ENCODE measurements at regions not wholly inside any gene's neighbourhood (a gene's known extent, or its start where the extent isn't known, plus 50 kb on each side); places are given as distances from the start of the nearest gene placed in this dataset.

DNA sequence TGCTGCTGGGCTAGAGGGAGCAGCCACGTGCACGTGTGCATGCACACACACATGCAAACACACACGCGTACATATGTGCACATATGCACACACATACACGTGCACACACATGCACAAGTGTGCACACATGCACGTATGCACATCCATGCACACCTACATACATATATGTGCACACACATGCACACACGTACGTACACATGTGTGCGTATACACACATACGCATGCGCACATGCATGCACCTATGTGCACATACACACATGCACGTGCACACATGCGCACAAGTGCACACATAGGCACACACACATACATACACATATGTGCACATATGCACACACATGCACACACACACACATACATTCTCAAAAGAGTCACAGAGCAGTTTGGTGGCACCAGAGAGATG is 85.9 kb upstream of the SLC25A33 start:
- H3K4me1 Mint-ChIP-seq (ENCODE audit: low read depth) = peaks cover 13% of the 10 kb centered on the region
- no peaks in the 10 kb centered on the region for H3K9me3 Mint-ChIP-seq
- H3K4me3 Mint-ChIP-seq = no peak overlapping the region

DNA sequence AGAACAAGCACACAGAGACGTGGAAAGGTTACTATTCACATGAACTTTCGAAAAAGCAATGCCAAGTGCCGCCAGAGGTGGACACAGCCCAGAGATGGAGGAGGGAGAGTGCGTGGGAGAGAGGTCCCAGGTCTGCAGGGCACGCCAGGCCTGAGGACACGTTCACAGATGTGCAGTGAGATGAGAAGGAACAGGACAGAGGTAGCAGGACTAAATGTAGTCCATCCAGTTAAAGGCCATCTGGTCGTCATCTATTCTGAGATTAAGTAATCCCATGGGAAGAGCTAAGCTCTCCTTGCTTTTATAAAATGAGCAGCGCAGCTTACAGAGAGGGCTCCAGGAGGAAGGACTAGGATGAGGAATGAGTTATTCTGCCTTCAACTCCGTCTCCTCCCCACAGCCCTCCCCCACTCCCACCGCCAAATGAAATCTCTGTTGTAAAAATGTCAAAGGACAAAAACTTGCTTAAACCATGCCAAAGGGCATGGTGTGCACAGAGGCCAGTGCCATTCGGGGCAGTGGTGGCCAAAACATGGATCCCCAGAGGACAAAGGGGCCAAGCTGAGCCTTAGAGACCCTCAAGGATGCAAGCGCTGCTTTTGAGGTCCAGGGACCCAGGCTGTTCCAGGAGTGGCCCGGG is 85.4 kb upstream of the SLC25A33 start:
- Mint-ChIP-seq H3K27ac (no peak overlapping the region), H3K4me3 (no peak overlapping the region), H3K27me3 (ENCODE audit: insufficient read depth) (peaks cover 14% of the 10 kb centered on the region), H3K9me3 (no peaks in the 10 kb centered on the region), H3K4me1 (ENCODE audit: low read depth) (peaks cover 8% of the 10 kb centered on the region), H3K36me3 (ENCODE audit: low read depth) (no peaks in the 10 kb centered on the region)
- DNase-seq = no peak
- TF ChIP-seq, protein P1, sequence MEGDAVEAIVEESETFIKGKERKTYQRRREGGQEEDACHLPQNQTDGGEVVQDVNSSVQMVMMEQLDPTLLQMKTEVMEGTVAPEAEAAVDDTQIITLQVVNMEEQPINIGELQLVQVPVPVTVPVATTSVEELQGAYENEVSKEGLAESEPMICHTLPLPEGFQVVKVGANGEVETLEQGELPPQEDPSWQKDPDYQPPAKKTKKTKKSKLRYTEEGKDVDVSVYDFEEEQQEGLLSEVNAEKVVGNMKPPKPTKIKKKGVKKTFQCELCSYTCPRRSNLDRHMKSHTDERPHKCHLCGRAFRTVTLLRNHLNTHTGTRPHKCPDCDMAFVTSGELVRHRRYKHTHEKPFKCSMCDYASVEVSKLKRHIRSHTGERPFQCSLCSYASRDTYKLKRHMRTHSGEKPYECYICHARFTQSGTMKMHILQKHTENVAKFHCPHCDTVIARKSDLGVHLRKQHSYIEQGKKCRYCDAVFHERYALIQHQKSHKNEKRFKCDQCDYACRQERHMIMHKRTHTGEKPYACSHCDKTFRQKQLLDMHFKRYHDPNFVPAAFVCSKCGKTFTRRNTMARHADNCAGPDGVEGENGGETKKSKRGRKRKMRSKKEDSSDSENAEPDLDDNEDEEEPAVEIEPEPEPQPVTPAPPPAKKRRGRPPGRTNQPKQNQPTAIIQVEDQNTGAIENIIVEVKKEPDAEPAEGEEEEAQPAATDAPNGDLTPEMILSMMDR (IDR thresholded peaks at IDR 0.05) = no peak

More for the DNA sequence above, 85.9 kb upstream of the SLC25A33 start:
- Mint-ChIP-seq H3K27me3 (ENCODE audit: insufficient read depth) (peaks cover 14% of the 10 kb centered on the region), H3K36me3 (ENCODE audit: low read depth) (no peaks in the 10 kb centered on the region), H3K27ac (no peak overlapping the region)
- TF ChIP-seq, protein P1 (IDR thresholded peaks at IDR 0.05) = no peak
- DNase-seq = no peak

DNA sequence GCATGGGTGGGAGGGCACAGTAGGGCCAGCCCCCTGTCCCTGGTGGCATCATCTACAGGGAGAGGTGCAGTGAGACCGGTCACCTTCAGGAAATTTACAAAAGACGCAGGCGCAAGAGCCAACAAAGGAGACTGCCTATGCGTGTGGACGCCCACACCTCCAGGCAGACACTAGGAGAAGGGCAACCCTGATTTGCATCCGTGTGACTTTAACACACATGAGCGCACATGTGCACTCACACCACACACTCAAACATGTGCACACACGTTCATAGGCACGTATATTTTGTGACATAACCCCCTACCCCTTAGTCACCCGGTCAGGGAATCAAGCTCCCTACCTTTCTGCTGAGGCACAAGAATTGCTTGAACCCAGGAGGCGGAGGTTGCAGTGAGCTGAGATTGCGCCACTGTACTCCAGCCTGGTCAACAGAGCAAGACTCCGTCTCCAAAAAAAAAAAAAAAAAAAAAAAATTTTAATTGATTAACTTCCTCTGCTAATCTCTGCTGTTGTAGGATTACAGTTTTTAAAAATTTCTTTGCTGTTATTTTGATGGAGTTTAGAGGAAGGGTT is 84.7 kb upstream of the SLC25A33 start:
- peaks cover 1% of the 10 kb centered on the region for H3K4me1 Mint-ChIP-seq (ENCODE audit: low read depth)
- TF ChIP-seq, protein P1 (IDR thresholded peaks at IDR 0.05) = no peak
- H3K27ac Mint-ChIP-seq = no peak overlapping the region
- H3K9me3 Mint-ChIP-seq = no peaks in the 10 kb centered on the region
- H3K36me3 Mint-ChIP-seq (ENCODE audit: low read depth) = no peaks in the 10 kb centered on the region
- no peak for DNase-seq
- no peak overlapping the region for H3K4me3 Mint-ChIP-seq
- peaks cover 11% of the 10 kb centered on the region for H3K27me3 Mint-ChIP-seq (ENCODE audit: insufficient read depth)

DNA sequence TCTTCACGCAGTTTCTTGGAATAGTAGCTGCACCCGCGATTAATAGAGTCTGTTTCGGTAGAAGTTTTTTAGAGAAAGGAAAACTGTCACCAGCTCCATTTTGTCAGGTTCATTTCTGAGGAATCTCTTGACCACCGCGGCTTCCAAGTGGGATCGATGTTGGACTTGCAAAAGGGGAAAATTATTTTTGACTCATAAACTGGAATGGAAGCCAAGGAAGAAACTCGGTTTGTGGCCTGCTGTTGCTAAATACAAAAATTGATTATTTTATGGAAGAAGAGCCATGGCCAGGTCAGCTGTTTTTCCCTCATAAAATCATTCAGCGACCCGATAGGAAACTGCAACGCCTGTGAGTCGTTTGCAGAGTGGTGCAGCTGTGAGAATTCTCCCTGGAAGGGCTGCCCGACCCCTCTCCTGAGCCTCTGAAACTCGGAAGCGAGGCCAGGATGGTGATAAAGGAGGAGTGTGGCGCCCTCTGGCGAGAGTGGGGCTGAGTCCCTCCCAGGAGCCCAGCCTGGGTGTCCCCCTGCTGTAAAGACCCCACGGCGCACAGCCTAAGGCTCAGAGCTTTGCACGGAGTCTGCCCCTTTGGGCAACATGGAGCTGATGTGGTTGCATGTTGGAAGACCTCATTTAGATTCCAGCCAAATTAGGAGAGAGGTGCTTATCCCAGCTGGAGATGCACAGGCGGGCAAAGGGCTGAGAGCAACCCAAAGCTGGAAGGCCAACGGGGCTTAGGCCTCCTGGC is 83.6 kb upstream of the SLC25A33 start:
- no peak for DNase-seq
- Mint-ChIP-seq H3K4me3 (no peak overlapping the region), H3K4me1 (ENCODE audit: low read depth) (no peaks in the 10 kb centered on the region), H3K36me3 (ENCODE audit: low read depth) (no peaks in the 10 kb centered on the region), H3K27ac (no peak overlapping the region), H3K9me3 (no peaks in the 10 kb centered on the region), H3K27me3 (ENCODE audit: insufficient read depth) (peaks cover 8% of the 10 kb centered on the region)
- TF ChIP-seq, protein P1 (IDR thresholded peaks at IDR 0.05) = peak; percentile 91

DNA sequence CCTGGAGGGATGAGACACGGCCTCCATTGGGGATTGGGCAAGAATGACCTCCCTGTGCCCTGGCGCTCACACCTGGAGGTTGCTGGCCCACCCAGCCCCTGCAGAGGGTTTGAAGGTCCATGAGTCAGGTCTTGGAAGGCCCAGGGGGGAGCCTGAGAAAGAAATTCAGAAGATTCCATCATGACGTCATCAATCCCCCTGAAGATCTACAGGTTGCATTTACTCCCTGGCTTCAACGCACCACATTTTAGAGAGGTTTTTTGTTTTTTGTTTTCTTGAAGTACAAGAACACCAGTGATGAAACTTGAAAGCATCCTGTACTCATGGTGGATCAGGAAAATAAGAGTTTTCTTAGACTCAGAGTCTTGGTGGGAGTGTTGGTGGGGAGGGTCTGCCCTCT is 82.4 kb upstream of the SLC25A33 start:
- Mint-ChIP-seq H3K9me3 (no peaks in the 10 kb centered on the region), H3K36me3 (ENCODE audit: low read depth) (no peaks in the 10 kb centered on the region), H3K4me3 (no peak overlapping the region), H3K27ac (no peak overlapping the region), H3K27me3 (ENCODE audit: insufficient read depth) (peaks cover 13% of the 10 kb centered on the region), H3K4me1 (ENCODE audit: low read depth) (no peaks in the 10 kb centered on the region)
- DNase-seq = no peak
- TF ChIP-seq, protein P1 (IDR thresholded peaks at IDR 0.05) = no peak
